SU-DHL-6 (cell line): ENCODE measurements at regions not wholly inside any gene's neighbourhood (a gene's known extent, or its start where the extent isn't known, plus 50 kb on each side); places are given as distances from the start of the nearest gene placed in this dataset.

Source experiments
- H2AFZ ChIP-seq: fragments of 200-600 bp; sonication (generic); 2 replicates; pipeline ENCODE4 v1.6.1; 2014; ENCODE audit warnings: low read depth, mild to moderate bottlenecking, moderate library complexity, mixed read lengths, antibody characterized with exemption, low read length; ENCODE audit not compliant: severe bottlenecking
- H3F3A ChIP-seq: fragments of 200-600 bp; shearing (Covaris generic); 2 replicates; pipeline ENCODE4 v1.6.0; 2016; ENCODE audit warnings: antibody characterized with exemption, mild to moderate bottlenecking; ENCODE audit not compliant: insufficient read depth
- H3K27ac ChIP-seq: fragments of 200-600 bp; sonication (generic); 2 replicates; pipeline ENCODE4 v1.5.1; 2016; ENCODE audit warnings: low read depth, mild to moderate bottlenecking, low read length, moderate library complexity, mixed read lengths
- H3K27me3 ChIP-seq: fragments of 200-600 bp; sonication (generic), shearing (Covaris generic); 2 replicates; pipeline ENCODE4 v1.6.0; 2014; ENCODE audit warnings: mild to moderate bottlenecking, low read length
- H3K36me3 ChIP-seq: fragments of 200-600 bp; sonication (generic); 2 replicates; pipeline ENCODE4 v1.6.1; 2014; ENCODE audit warnings: mild to moderate bottlenecking, low read length, mixed read lengths
- H3K4me2 ChIP-seq: fragments of 300-600, 200-600 bp; shearing (Covaris generic), sonication (generic); 2 replicates; pipeline ENCODE4 v1.6.0; 2014; ENCODE audit warnings: low read length, low read depth, mild to moderate bottlenecking; ENCODE audit not compliant: poor library complexity, severe bottlenecking
- H3K4me3 ChIP-seq: fragments of 200-600 bp; sonication (generic); 2 replicates; pipeline ENCODE4 v1.5.1; 2014; ENCODE audit warnings: antibody characterized with exemption, low read length, mild to moderate bottlenecking, mixed read lengths; ENCODE audit not compliant: insufficient read depth, poor library complexity, severe bottlenecking
- H3K79me2 ChIP-seq: fragments of 200-600 bp; sonication (generic); 2 replicates; pipeline ENCODE4 v1.6.1; 2014; ENCODE audit warnings: mild to moderate bottlenecking, low read length, moderate library complexity; ENCODE audit not compliant: insufficient read depth
- H3K9ac ChIP-seq: fragments of 200-600 bp; sonication (generic); 2 replicates; pipeline ENCODE4 v1.7.0; 2014; ENCODE audit warnings: mild to moderate bottlenecking, low read length
- H3K9me2 ChIP-seq: fragments of 200-600 bp; sonication (generic); replicated peaks from 2 replicates; pipeline ENCODE4 v1.6.1; 2014; ENCODE audit warnings: low read length; ENCODE audit not compliant: insufficient read depth
- H3K9me3 ChIP-seq: fragments of 200-600 bp; sonication (generic); 2 replicates; pipeline ENCODE4 v1.6.1; 2014; ENCODE audit warnings: low read length, mixed read lengths; ENCODE audit not compliant: insufficient read depth
- H4K20me1 ChIP-seq: fragments of 200-600 bp; sonication (generic); 2 replicates; pipeline ENCODE4 v1.6.1; 2014; ENCODE audit warnings: low read depth, mild to moderate bottlenecking, antibody characterized with exemption, low read length, moderate library complexity, mixed read lengths
- EZH2phosphoT487 ChIP-seq: fragments of 200-600 bp; sonication (generic), shearing (Covaris generic); conservative IDR thresholded peaks from 2 replicates; pipeline ENCODE4 v1.6.1; 2018; ENCODE audit warnings: mild to moderate bottlenecking, antibody characterized with exemption, low read length, moderate library complexity, mixed read lengths
- TF ChIP-seq, protein P1 (sequence below): fragments of 200-600 bp; sonication (generic); IDR thresholded peaks from one replicate; pipeline ENCODE4 v1.5.1; 2017; ENCODE audit warnings: antibody characterized with exemption, mild to moderate bottlenecking, low read length, moderate library complexity; ENCODE audit not compliant: insufficient read depth, poor library complexity, severe bottlenecking

DNA sequence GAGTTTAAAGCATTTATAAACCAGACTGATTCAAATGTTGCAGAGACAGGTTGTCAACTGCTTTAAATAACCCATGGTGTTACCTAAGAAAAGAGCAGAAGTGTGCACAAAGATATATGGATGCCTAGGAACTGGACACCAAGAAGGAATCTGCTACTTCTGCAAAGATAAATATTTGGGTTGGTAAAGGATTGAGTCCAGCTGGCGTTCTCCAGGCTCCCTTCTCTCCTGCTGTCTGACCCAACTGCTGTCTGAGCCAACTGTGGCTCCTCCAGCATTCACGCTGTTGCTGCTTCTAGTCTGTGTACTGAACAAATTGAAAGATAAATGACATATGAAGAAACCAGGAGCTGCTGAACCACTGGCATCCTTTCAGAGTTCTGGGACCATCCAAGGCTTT is 1167.8 kb upstream of the PRKX start:
- no peaks in the 10 kb centered on the region for H3F3A ChIP-seq
- H4K20me1 ChIP-seq, result no peaks in the 10 kb centered on the region
- no peak overlapping the region for H3K4me3 ChIP-seq
- H3K4me2 ChIP-seq, result no peak overlapping the region
- no peaks in the 10 kb centered on the region for H3K36me3 ChIP-seq
- H3K27ac ChIP-seq, result no peak overlapping the region
- H3K79me2 ChIP-seq, result no peaks in the 10 kb centered on the region
- no peaks in the 10 kb centered on the region for H3K9me3 ChIP-seq
- no peaks in the 10 kb centered on the region for H3K27me3 ChIP-seq
- TF ChIP-seq EZH2phosphoT487, result no peak
- TF ChIP-seq, protein P1, sequence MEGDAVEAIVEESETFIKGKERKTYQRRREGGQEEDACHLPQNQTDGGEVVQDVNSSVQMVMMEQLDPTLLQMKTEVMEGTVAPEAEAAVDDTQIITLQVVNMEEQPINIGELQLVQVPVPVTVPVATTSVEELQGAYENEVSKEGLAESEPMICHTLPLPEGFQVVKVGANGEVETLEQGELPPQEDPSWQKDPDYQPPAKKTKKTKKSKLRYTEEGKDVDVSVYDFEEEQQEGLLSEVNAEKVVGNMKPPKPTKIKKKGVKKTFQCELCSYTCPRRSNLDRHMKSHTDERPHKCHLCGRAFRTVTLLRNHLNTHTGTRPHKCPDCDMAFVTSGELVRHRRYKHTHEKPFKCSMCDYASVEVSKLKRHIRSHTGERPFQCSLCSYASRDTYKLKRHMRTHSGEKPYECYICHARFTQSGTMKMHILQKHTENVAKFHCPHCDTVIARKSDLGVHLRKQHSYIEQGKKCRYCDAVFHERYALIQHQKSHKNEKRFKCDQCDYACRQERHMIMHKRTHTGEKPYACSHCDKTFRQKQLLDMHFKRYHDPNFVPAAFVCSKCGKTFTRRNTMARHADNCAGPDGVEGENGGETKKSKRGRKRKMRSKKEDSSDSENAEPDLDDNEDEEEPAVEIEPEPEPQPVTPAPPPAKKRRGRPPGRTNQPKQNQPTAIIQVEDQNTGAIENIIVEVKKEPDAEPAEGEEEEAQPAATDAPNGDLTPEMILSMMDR, result no peak
- H3K9me2 ChIP-seq, result no peaks in the 10 kb centered on the region
- H3K9ac ChIP-seq, result no peak overlapping the region
- H2AFZ ChIP-seq, result no peak overlapping the region

DNA sequence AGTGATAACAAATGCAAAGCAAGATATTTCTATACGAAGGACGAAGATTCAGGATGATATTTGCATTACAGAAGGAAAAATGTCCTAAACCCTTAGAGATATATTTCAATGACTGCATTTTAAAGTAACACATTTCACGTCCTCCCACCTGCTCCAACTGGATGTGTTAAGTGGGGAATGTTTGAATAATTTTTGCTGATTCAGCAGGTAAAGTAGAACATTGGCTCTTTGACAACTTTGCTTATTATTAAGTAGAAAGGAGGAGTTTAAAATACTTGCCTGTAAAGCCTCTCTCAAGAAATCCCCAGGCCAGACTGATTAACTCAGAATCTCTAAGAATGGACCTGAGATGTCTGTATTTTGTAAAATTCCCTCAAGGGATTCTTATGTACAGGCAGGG is 1165.2 kb upstream of the PRKX start:
- Histone ChIP-seq H3K79me2 (no peaks in the 10 kb centered on the region), H3K4me2 (no peak overlapping the region), H3K9ac (no peak overlapping the region), H2AFZ (no peak overlapping the region), H3K27ac (no peak overlapping the region), H3K9me3 (no peaks in the 10 kb centered on the region), H3K9me2 (no peaks in the 10 kb centered on the region), H3K27me3 (no peaks in the 10 kb centered on the region), H3K4me3 (no peak overlapping the region), H3K36me3 (no peaks in the 10 kb centered on the region), H4K20me1 (no peaks in the 10 kb centered on the region), H3F3A (no peaks in the 10 kb centered on the region)
- TF ChIP-seq EZH2phosphoT487, result no peak
- TF ChIP-seq, protein P1, result no peak

DNA sequence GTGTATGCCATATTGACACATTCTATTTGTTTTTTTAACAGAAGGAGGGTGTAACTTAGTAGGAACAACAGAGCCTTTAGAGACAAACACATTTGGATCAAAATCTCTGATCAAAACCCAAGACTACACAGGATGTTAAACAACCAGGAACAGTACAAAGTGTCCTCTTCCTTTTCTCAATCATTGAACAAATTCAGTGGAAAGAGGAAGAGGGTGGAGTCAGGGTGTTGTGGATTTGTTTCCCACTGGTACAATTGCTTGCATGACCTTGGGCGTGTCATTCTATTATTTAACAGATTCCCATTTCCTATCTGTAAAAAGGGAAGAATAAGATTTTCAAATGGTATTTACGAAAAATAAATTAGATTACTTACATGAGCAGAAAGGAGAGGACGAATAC is 1162.8 kb upstream of the PRKX start:
- no peaks in the 10 kb centered on the region for H3K79me2 ChIP-seq
- no peak for TF ChIP-seq EZH2phosphoT487
- TF ChIP-seq, protein P1, result no peak

More for the DNA sequence above, 1162.8 kb upstream of the PRKX start:
- no peaks in the 10 kb centered on the region for H3F3A ChIP-seq
- no peak overlapping the region for H2AFZ ChIP-seq
- no peak overlapping the region for H3K4me3 ChIP-seq
- H4K20me1 ChIP-seq, result no peaks in the 10 kb centered on the region
- H3K9ac ChIP-seq, result no peak overlapping the region
- H3K9me2 ChIP-seq, result no peaks in the 10 kb centered on the region
- H3K4me2 ChIP-seq, result no peak overlapping the region
- no peaks in the 10 kb centered on the region for H3K27me3 ChIP-seq
- no peak overlapping the region for H3K27ac ChIP-seq
- H3K36me3 ChIP-seq, result no peaks in the 10 kb centered on the region
- H3K9me3 ChIP-seq, result no peaks in the 10 kb centered on the region
